ENCODE measurements at regions not wholly inside any gene's neighbourhood (a gene's known extent, or its start where the extent isn't known, plus 50 kb on each side); places are given as distances from the start of the nearest gene placed in this dataset.

- TF ChIP-seq EZH2 (IDR thresholded peaks at IDR 0.05; ENCODE audit: borderline replicate concordance, low read length) (no peak), CTCF (conservative IDR thresholded peaks at IDR 0.05 in 1 of 2, IDR thresholded peaks at IDR 0.05 in 1 of 2; ENCODE audit: extremely low read depth in 1 of 2, insufficient read depth in 1 of 2, low read depth in 1 of 2, low read length in 2 of 2) (no peak)
Measured at GRCh38 chr16:61409604-61410003, 626.6 kb downstream of the CDH8 start.
